Memory B cell (primary cell): ENCODE measurements at regions not wholly inside any gene's neighbourhood (a gene's known extent, or its start where the extent isn't known, plus 50 kb on each side); places are given as distances from the start of the nearest gene placed in this dataset.

Experiments used
- ATAC-seq: fragments of 150-1000 bp; cut with Tn5 transposase; 2 replicates; pipeline ENCODE4 v1.10.0; 2021; ENCODE audit warnings: low read depth, mild to moderate bottlenecking, moderate library complexity
- DNase-seq, 2 donors: peaks; one replicate each; pipeline ENCODE4 v3.0.0; 2022; ENCODE audit warnings: low spot score in 2 of 2
- H3K27ac Mint-ChIP-seq: one replicate; pipeline ENCODE4 v1.8.0; 2022; ENCODE audit warnings: mild to moderate bottlenecking, moderate library complexity, mixed read lengths
- H3K27me3 Mint-ChIP-seq: one replicate; pipeline ENCODE4 v1.8.0; 2022; ENCODE audit warnings: mixed read lengths
- H3K36me3 Mint-ChIP-seq: one replicate; pipeline ENCODE4 v1.8.0; 2022; ENCODE audit warnings: mild to moderate bottlenecking, mixed read lengths
- H3K4me1 Mint-ChIP-seq: one replicate; pipeline ENCODE4 v1.8.0; 2022; ENCODE audit warnings: mixed read lengths
- H3K4me3 Mint-ChIP-seq: one replicate; pipeline ENCODE4 v1.8.0; 2022; ENCODE audit warnings: mild to moderate bottlenecking, moderate library complexity, mixed read lengths
- H3K9me3 Mint-ChIP-seq: one replicate; pipeline ENCODE4 v1.8.0; 2022; ENCODE audit warnings: mixed read lengths

- no peak overlapping the region for H3K4me3 Mint-ChIP-seq
- H3K4me1 Mint-ChIP-seq, result peaks cover 8% of the 10 kb centered on the region
- H3K27ac Mint-ChIP-seq, result no peak overlapping the region
- H3K36me3 Mint-ChIP-seq, result no peaks in the 10 kb centered on the region
- DNase-seq (no peak), ATAC-seq (no peak)
- H3K9me3 Mint-ChIP-seq, result peaks cover 1% of the 10 kb centered on the region
- no peaks in the 10 kb centered on the region for H3K27me3 Mint-ChIP-seq
Measured at GRCh38 chr10:118506671-118507590, 88.5 kb downstream of the PRLHR start.

- H3K27me3 Mint-ChIP-seq, result no peaks in the 10 kb centered on the region
- ATAC-seq, result no peak
- peaks cover 1% of the 10 kb centered on the region for H3K9me3 Mint-ChIP-seq
- no peaks in the 10 kb centered on the region for H3K36me3 Mint-ChIP-seq
- peaks cover 8% of the 10 kb centered on the region for H3K4me1 Mint-ChIP-seq
- no peak overlapping the region for H3K27ac Mint-ChIP-seq
- H3K4me3 Mint-ChIP-seq, result no peak overlapping the region
- no peak for DNase-seq
Measured at GRCh38 chr10:118505363-118505762, 90.1 kb downstream of the PRLHR start.

GRCh38 chr10:118504467-118505205 lies 90.8 kb downstream of the PRLHR start:
- H3K27me3 Mint-ChIP-seq, result no peaks in the 10 kb centered on the region
- no peak overlapping the region for H3K27ac Mint-ChIP-seq
- H3K4me1 Mint-ChIP-seq, result peaks cover 8% of the 10 kb centered on the region
- no peak overlapping the region for H3K4me3 Mint-ChIP-seq
- no peak for ATAC-seq
- no peak for DNase-seq
- H3K36me3 Mint-ChIP-seq, result no peaks in the 10 kb centered on the region
- H3K9me3 Mint-ChIP-seq, result peaks cover 1% of the 10 kb centered on the region

GRCh38 chr10:118504044-118504443 lies 91.4 kb downstream of the PRLHR start:
- ATAC-seq, result no peak
- Mint-ChIP-seq H3K36me3 (no peaks in the 10 kb centered on the region), H3K4me3 (no peak overlapping the region), H3K27ac (no peak overlapping the region), H3K27me3 (peaks cover 2% of the 10 kb centered on the region), H3K9me3 (peaks cover 1% of the 10 kb centered on the region), H3K4me1 (peaks cover 8% of the 10 kb centered on the region)
- DNase-seq, result no peak

- H3K27ac Mint-ChIP-seq, result no peak overlapping the region
- H3K36me3 Mint-ChIP-seq, result no peaks in the 10 kb centered on the region
- H3K9me3 Mint-ChIP-seq, result peaks cover 3% of the 10 kb centered on the region
- peaks cover 8% of the 10 kb centered on the region for H3K4me1 Mint-ChIP-seq
- ATAC-seq (no peak), DNase-seq (no peak)
- no peak overlapping the region for H3K4me3 Mint-ChIP-seq
- H3K27me3 Mint-ChIP-seq, result peaks cover 5% of the 10 kb centered on the region
Measured at GRCh38 chr10:118503192-118503591, 92.3 kb downstream of the PRLHR start.

- DNase-seq, result no peak
- H3K4me3 Mint-ChIP-seq, result no peak overlapping the region
- peaks cover 7% of the 10 kb centered on the region for H3K27me3 Mint-ChIP-seq
- no peak overlapping the region for H3K27ac Mint-ChIP-seq
- peaks cover 3% of the 10 kb centered on the region for H3K9me3 Mint-ChIP-seq
- peaks cover 8% of the 10 kb centered on the region for H3K4me1 Mint-ChIP-seq
- no peaks in the 10 kb centered on the region for H3K36me3 Mint-ChIP-seq
- no peak for ATAC-seq
Measured at GRCh38 chr10:118501637-118502440, 93.6 kb downstream of the PRLHR start.

- Mint-ChIP-seq H3K9me3 (peaks cover 3% of the 10 kb centered on the region), H3K36me3 (no peaks in the 10 kb centered on the region), H3K27me3 (peaks cover 10% of the 10 kb centered on the region), H3K27ac (no peak overlapping the region), H3K4me1 (peaks cover 8% of the 10 kb centered on the region), H3K4me3 (no peak overlapping the region)
- DNase-seq (no peak), ATAC-seq (no peak)
Measured at GRCh38 chr10:118501171-118501570, 94.3 kb downstream of the PRLHR start.

GRCh38 chr10:118500477-118501104 lies 94.9 kb downstream of the PRLHR start:
- ATAC-seq (no peak), DNase-seq (no peak)
- peaks cover 8% of the 10 kb centered on the region for H3K4me1 Mint-ChIP-seq
- H3K27ac Mint-ChIP-seq, result no peak overlapping the region
- H3K4me3 Mint-ChIP-seq, result no peak overlapping the region
- H3K9me3 Mint-ChIP-seq, result peaks cover 3% of the 10 kb centered on the region
- no peaks in the 10 kb centered on the region for H3K36me3 Mint-ChIP-seq
- H3K27me3 Mint-ChIP-seq, result peaks cover 12% of the 10 kb centered on the region

GRCh38 chr10:118499186-118499585 lies 96.3 kb downstream of the PRLHR start:
- H3K9me3 Mint-ChIP-seq, result peaks cover 3% of the 10 kb centered on the region
- H3K4me3 Mint-ChIP-seq, result no peak overlapping the region
- ATAC-seq (no peak), DNase-seq (no peak)
- peaks cover 15% of the 10 kb centered on the region for H3K27me3 Mint-ChIP-seq
- H3K36me3 Mint-ChIP-seq, result no peaks in the 10 kb centered on the region
- peaks cover 6% of the 10 kb centered on the region for H3K4me1 Mint-ChIP-seq
- no peak overlapping the region for H3K27ac Mint-ChIP-seq

GRCh38 chr10:118498623-118499022 lies 96.8 kb downstream of the PRLHR start:
- no peak overlapping the region for H3K4me3 Mint-ChIP-seq
- peaks cover 2% of the 10 kb centered on the region for H3K9me3 Mint-ChIP-seq
- no peaks in the 10 kb centered on the region for H3K36me3 Mint-ChIP-seq
- H3K4me1 Mint-ChIP-seq, result peaks cover under 1% of the 10 kb centered on the region
- DNase-seq (no peak), ATAC-seq (no peak)
- peaks cover 15% of the 10 kb centered on the region for H3K27me3 Mint-ChIP-seq
- H3K27ac Mint-ChIP-seq, result no peak overlapping the region

GRCh38 chr10:118497227-118497626 lies 98.2 kb downstream of the PRLHR start:
- Mint-ChIP-seq H3K9me3 (peaks cover 2% of the 10 kb centered on the region), H3K27me3 (peaks cover 16% of the 10 kb centered on the region), H3K4me1 (no peaks in the 10 kb centered on the region), H3K27ac (no peak overlapping the region), H3K36me3 (no peaks in the 10 kb centered on the region), H3K4me3 (no peak overlapping the region)
- ATAC-seq (no peak), DNase-seq (no peak)

GRCh38 chr10:118496525-118496924 lies 98.9 kb downstream of the PRLHR start:
- no peak overlapping the region for H3K4me3 Mint-ChIP-seq
- H3K27me3 Mint-ChIP-seq, result peaks cover 16% of the 10 kb centered on the region
- ATAC-seq (no peak), DNase-seq (no peak)
- H3K9me3 Mint-ChIP-seq, result peaks cover 2% of the 10 kb centered on the region
- no peaks in the 10 kb centered on the region for H3K36me3 Mint-ChIP-seq
- no peaks in the 10 kb centered on the region for H3K4me1 Mint-ChIP-seq
- H3K27ac Mint-ChIP-seq, result no peak overlapping the region

GRCh38 chr10:118495499-118495898 lies 99.9 kb downstream of the PRLHR start:
- Mint-ChIP-seq H3K27me3 (peaks cover 16% of the 10 kb centered on the region), H3K4me3 (no peak overlapping the region), H3K27ac (no peak overlapping the region), H3K4me1 (no peaks in the 10 kb centered on the region), H3K36me3 (no peaks in the 10 kb centered on the region), H3K9me3 (peaks cover 4% of the 10 kb centered on the region)
- DNase-seq (no peak), ATAC-seq (no peak)
